Activated CD8-positive, alpha-beta T cell treated with anti-CD3 and anti-CD28 coated beads for 36 hours (primary cell): ENCODE measurements at regions not wholly inside any gene's neighbourhood (a gene's known extent, or its start where the extent isn't known, plus 50 kb on each side); places are given as distances from the start of the nearest gene placed in this dataset.

Experiments used
- ATAC-seq: fragments of 200-7000 bp; cut with Tn5 transposase; one replicate; pipeline ENCODE4 v1.10.0; 2021; ENCODE audit warnings: mild to moderate bottlenecking, moderate library complexity
- CTCF ChIA-PET: fragments of 350-600 bp; sonication (Branson Sonifier 250); formaldehyde crosslinking; loops from one replicate; lab custom pipeline; 2021; ENCODE audit warnings: antibody characterized with exemption; lab: Charles Lee
- POLR2A ChIA-PET: fragments of 350-600 bp; sonication (Branson Sonifier 250); formaldehyde crosslinking; loops from one replicate; lab custom pipeline; 2021; ENCODE audit warnings: antibody characterized with exemption; lab: Charles Lee
- DNase-seq: peaks from one replicate; pipeline ENCODE4 v3.0.0-alpha.2; 2020
- H3K27ac Mint-ChIP-seq: one replicate; pipeline ENCODE4 v1.8.0; 2021; ENCODE audit warnings: mild to moderate bottlenecking, mixed read lengths
- H3K27me3 Mint-ChIP-seq: one replicate; pipeline ENCODE4 v1.8.0; 2021; ENCODE audit warnings: mixed read lengths
- H3K36me3 Mint-ChIP-seq: one replicate; pipeline ENCODE4 v1.8.0; 2021; ENCODE audit warnings: low read depth, mixed read lengths
- H3K4me1 Mint-ChIP-seq: one replicate; pipeline ENCODE4 v1.8.0; 2021; ENCODE audit warnings: low read depth, mixed read lengths
- H3K4me3 Mint-ChIP-seq: one replicate; pipeline ENCODE4 v1.8.0; 2021; ENCODE audit warnings: mild to moderate bottlenecking, moderate library complexity, mixed read lengths
- H3K9me3 Mint-ChIP-seq: one replicate; pipeline ENCODE4 v1.8.0; 2021; ENCODE audit warnings: mixed read lengths
- intact Hi-C: fragments of 100-400 bp; cut with micrococcal nuclease; formaldehyde crosslinking; loops from one replicate; pipeline ENCODE4 v1.10.0; 2022
- TF ChIP-seq, protein P1 (sequence below): fragments of 200-600 bp; IDR thresholded peaks from one replicate; pipeline ENCODE4 v1.8.0; 2022; ENCODE audit warnings: antibody characterized with exemption, mild to moderate bottlenecking

- ATAC-seq (no peak), DNase-seq (no peak)
- TF ChIP-seq, protein P1, sequence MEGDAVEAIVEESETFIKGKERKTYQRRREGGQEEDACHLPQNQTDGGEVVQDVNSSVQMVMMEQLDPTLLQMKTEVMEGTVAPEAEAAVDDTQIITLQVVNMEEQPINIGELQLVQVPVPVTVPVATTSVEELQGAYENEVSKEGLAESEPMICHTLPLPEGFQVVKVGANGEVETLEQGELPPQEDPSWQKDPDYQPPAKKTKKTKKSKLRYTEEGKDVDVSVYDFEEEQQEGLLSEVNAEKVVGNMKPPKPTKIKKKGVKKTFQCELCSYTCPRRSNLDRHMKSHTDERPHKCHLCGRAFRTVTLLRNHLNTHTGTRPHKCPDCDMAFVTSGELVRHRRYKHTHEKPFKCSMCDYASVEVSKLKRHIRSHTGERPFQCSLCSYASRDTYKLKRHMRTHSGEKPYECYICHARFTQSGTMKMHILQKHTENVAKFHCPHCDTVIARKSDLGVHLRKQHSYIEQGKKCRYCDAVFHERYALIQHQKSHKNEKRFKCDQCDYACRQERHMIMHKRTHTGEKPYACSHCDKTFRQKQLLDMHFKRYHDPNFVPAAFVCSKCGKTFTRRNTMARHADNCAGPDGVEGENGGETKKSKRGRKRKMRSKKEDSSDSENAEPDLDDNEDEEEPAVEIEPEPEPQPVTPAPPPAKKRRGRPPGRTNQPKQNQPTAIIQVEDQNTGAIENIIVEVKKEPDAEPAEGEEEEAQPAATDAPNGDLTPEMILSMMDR = no peak
- no peak overlapping the region for H3K27ac Mint-ChIP-seq
- no peaks in the 10 kb centered on the region for H3K36me3 Mint-ChIP-seq
- no peaks in the 10 kb centered on the region for H3K27me3 Mint-ChIP-seq
- no peaks in the 10 kb centered on the region for H3K4me1 Mint-ChIP-seq
- no peak overlapping the region for H3K4me3 Mint-ChIP-seq
- ChIA-PET POLR2A (no interaction called here), CTCF (no interaction called here)
- peaks cover 13% of the 10 kb centered on the region for H3K9me3 Mint-ChIP-seq
- intact Hi-C loops = no loop called here
These were observed 585.0 kb downstream of the TMEM114 start for GRCh38 chr16:8005096-8005860.

GRCh38 chr16:7998789-7999453 lies 591.4 kb downstream of the TMEM114 start:
- no peak for ATAC-seq
- H3K9me3 Mint-ChIP-seq = peaks cover 10% of the 10 kb centered on the region
- TF ChIP-seq, protein P1 = no peak
- ChIA-PET CTCF (no interaction called here), POLR2A (no interaction called here)
- no peaks in the 10 kb centered on the region for H3K36me3 Mint-ChIP-seq
- H3K27ac Mint-ChIP-seq = no peak overlapping the region
- H3K4me1 Mint-ChIP-seq = no peaks in the 10 kb centered on the region
- H3K4me3 Mint-ChIP-seq = no peak overlapping the region
- DNase-seq = no peak
- intact Hi-C loops = no loop called here
- H3K27me3 Mint-ChIP-seq = no peaks in the 10 kb centered on the region

DNA sequence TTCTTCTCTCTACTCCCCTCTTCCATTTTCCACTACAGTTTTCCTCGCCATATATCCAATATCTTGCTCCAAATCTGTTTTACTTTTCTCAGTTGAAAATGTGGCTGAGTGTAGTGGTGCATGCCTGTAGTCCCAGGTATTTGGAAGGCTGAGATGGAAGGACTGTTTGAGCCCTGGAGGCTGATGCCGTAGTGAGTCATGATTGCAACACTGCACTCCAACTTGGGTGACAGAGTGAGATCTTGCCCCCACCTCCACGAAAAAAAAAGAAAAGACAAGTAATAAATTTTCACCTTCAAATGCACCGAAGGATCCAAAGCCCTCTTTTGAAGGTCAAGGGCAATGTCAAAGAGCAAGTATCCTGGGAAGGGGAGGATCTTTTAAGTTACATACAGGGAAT lies 592.3 kb downstream of the TMEM114 start:
- intact Hi-C loops = no loop called here
- Mint-ChIP-seq H3K27ac (no peak overlapping the region), H3K27me3 (no peaks in the 10 kb centered on the region), H3K36me3 (no peaks in the 10 kb centered on the region), H3K4me3 (no peak overlapping the region), H3K4me1 (no peaks in the 10 kb centered on the region), H3K9me3 (peaks cover 11% of the 10 kb centered on the region)
- POLR2A ChIA-PET = no interaction called here
- no peak for ATAC-seq
- TF ChIP-seq, protein P1 = no peak
- CTCF ChIA-PET = no interaction called here
- DNase-seq = no peak

DNA sequence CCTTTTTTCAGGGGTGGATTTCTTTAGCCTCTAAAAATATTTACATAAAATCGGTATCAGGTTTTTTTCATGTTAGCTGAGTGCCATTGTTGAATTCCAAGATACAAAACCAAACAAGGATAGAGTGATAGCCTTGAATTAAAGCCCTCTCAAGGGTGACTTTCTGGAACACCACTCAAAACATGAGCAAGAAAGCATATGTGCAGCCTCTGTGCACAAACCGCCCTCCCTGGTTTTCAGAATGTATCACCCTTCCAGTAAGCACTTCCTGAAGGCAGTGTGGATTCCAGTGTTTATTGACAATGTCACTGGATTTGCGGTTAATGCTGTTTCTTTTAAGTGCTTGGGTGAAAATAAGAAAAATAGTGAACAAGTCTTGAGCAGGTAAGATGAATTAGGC lies 597.7 kb downstream of the TMEM114 start:
- CTCF ChIA-PET = no interaction called here
- no peaks in the 10 kb centered on the region for H3K27me3 Mint-ChIP-seq
- POLR2A ChIA-PET = no interaction called here
- intact Hi-C loops = no loop called here
- H3K4me1 Mint-ChIP-seq = no peaks in the 10 kb centered on the region
- peaks cover 7% of the 10 kb centered on the region for H3K9me3 Mint-ChIP-seq
- H3K36me3 Mint-ChIP-seq = no peaks in the 10 kb centered on the region
- no peak overlapping the region for H3K27ac Mint-ChIP-seq
- H3K4me3 Mint-ChIP-seq = no peak overlapping the region
- ATAC-seq = no peak
- DNase-seq = no peak
- TF ChIP-seq, protein P1 = no peak

- Mint-ChIP-seq H3K27me3 (no peaks in the 10 kb centered on the region), H3K9me3 (peaks cover 8% of the 10 kb centered on the region), H3K27ac (no peak overlapping the region), H3K36me3 (no peaks in the 10 kb centered on the region), H3K4me3 (no peak overlapping the region), H3K4me1 (no peaks in the 10 kb centered on the region)
- no peak for DNase-seq
- ChIA-PET POLR2A (no interaction called here), CTCF (no interaction called here)
- TF ChIP-seq, protein P1 = no peak
- ATAC-seq = no peak
- intact Hi-C loops = no loop called here
These were observed 599.6 kb downstream of the TMEM114 start for GRCh38 chr16:7990626-7991260.
